A673 (cell line): ENCODE measurements at regions not wholly inside any gene's neighbourhood (a gene's known extent, or its start where the extent isn't known, plus 50 kb on each side); places are given as distances from the start of the nearest gene placed in this dataset.

Experiments used
- EZH2 ChIP-seq: fragments of 200-600 bp; sonication (generic); IDR thresholded peaks from 2 replicates; pipeline ENCODE4 v1.6.1; 2017; ENCODE audit warnings: borderline replicate concordance, low read depth, mild to moderate bottlenecking, mixed read lengths, antibody characterized with exemption, low read length; ENCODE audit not compliant: poor library complexity, severe bottlenecking
- TF ChIP-seq, protein P1 (sequence below): fragments of 300-800, 200-600 bp; sonication (generic); conservative IDR thresholded peaks from 2 replicates; pipeline ENCODE4 v1.5.1; 2017; ENCODE audit warnings: low read depth, mild to moderate bottlenecking, antibody characterized with exemption, low read length, moderate library complexity, mixed read lengths

DNA sequence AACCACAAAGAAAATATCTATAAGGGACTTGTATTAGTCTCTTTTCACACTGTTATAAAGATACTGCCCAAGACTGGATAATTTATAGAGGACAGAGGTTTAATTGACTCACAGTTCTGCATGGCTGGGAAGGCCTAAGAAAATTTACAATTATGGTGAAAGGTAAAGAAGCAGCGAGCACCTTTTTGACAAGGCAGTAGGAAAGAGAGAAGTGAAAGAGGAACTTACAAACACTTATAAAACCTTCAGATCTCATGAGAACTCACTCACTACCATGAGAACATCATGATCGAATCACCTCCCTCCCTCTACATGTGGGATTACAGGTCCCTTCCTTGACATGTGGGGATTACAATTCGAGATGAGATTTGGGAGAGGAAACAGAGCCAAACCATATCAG lies 856.0 kb downstream of the TRAM1L1 start:
- TF ChIP-seq, protein P1, sequence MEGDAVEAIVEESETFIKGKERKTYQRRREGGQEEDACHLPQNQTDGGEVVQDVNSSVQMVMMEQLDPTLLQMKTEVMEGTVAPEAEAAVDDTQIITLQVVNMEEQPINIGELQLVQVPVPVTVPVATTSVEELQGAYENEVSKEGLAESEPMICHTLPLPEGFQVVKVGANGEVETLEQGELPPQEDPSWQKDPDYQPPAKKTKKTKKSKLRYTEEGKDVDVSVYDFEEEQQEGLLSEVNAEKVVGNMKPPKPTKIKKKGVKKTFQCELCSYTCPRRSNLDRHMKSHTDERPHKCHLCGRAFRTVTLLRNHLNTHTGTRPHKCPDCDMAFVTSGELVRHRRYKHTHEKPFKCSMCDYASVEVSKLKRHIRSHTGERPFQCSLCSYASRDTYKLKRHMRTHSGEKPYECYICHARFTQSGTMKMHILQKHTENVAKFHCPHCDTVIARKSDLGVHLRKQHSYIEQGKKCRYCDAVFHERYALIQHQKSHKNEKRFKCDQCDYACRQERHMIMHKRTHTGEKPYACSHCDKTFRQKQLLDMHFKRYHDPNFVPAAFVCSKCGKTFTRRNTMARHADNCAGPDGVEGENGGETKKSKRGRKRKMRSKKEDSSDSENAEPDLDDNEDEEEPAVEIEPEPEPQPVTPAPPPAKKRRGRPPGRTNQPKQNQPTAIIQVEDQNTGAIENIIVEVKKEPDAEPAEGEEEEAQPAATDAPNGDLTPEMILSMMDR, result no peak
- TF ChIP-seq EZH2, result no peak
